Prostate gland (tissue), 2 donors: ENCODE measurements at regions not wholly inside any gene's neighbourhood (a gene's known extent, or its start where the extent isn't known, plus 50 kb on each side); places are given as distances from the start of the nearest gene placed in this dataset.

Experiments
- DNase-seq: peaks from one replicate; pipeline ENCODE4 v3.0.0-alpha.2; 2019; ENCODE audit warnings: low spot score
- H3K27ac ChIP-seq, 2 donors: fragments of 200-600 bp; sonication (generic); 2 replicates each; pipeline ENCODE4 v1.5.1; 2017 to 2019
- H3K27me3 ChIP-seq: fragments of 200-600 bp; sonication (generic); replicated peaks from 2 replicates; pipeline ENCODE4 v1.5.1; 2019; ENCODE audit not compliant: insufficient read depth
- H3K36me3 ChIP-seq, 2 donors: fragments of 200-600 bp; sonication (generic); 1 replicate in 1 of 2; 2 replicates in 1 of 2; pipeline versions ENCODE4 v1.5.1 to v1.8.1; 2017 to 2019
- H3K4me1 ChIP-seq: fragments of 200-600 bp; sonication (generic); replicated peaks from 2 replicates; pipeline ENCODE4 v1.5.1; 2019
- H3K4me3 ChIP-seq, 2 donors: fragments of 200-600 bp; sonication (generic); 2 replicates each; pipeline ENCODE4 v1.5.1; 2017 to 2019
- H3K9me3 ChIP-seq: fragments of 200-600 bp; sonication (generic); 2 replicates; pipeline ENCODE4 v1.5.1; 2017
- POLR2A ChIP-seq: fragments of 450-650 bp; IDR thresholded peaks from one replicate; pipeline ENCODE4 v1.6.1; 2016; ENCODE audit warnings: antibody characterized with exemption, mild to moderate bottlenecking
- POLR2AphosphoS5 ChIP-seq: sonication (generic); formaldehyde crosslinking; IDR thresholded peaks from one replicate; pipeline ENCODE4 v1.6.1; 2017; ENCODE audit warnings: antibody characterized with exemption
- WGBS: methylation state at CpG from one replicate; pipeline ENCODE4 v1.1.5; 2018; 5-methylcytosine and 5-hydroxymethylcytosine counted together
- intact Hi-C: fragments of 100-400 bp; cut with DNase I; formaldehyde crosslinking; loops from one replicate; pipeline ENCODE4 v1.14.2; 2022
- TF ChIP-seq, protein P1 (sequence below), 4 experiments: fragments of 200-600 bp in 2 of 4; fragments of 450-650 bp in 2 of 4; sonication (generic) in 2 of 4; IDR thresholded peaks; 1 replicate in 3 of 4; 2 replicates in 1 of 4; pipeline ENCODE4 v1.5.1; 2016 to 2019; ENCODE audit warnings: antibody characterized with exemption in 4 of 4, mild to moderate bottlenecking in 2 of 4, moderate library complexity in 2 of 4

DNA sequence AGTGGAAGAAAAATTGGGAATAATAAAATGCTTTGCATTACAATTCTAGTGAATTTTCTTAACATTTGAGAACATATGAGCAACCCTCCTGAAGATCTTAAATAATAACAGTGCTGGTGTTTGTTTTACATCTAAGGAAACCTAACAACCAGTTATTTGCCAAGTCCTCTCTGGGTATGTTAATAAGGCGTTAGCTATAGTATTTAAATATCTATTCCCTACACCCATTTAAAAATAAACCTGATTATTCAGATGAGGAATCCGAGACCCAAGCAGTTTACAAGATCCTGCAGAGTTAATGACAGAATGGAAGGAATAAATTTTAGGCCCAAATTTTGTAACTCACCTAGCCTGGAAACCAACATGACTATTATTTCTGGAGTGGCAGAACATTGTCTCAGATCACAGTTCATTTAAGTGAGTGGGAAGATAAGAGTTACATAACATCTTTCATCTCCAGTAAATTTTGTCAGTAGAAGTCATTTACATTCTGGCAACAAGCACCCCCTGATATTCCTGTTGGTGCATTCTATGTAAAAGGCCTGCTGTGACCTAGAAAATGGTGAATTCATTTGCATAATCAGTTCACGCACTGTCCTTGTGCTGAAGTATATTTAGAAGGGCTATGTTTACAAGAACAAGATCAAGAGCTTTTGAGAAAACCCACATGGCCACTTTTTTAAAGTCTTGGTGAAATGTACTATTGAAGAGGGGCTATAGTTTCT lies 148.2 kb downstream of the COX7C start:
- intact Hi-C loops, result no loop called here

DNA sequence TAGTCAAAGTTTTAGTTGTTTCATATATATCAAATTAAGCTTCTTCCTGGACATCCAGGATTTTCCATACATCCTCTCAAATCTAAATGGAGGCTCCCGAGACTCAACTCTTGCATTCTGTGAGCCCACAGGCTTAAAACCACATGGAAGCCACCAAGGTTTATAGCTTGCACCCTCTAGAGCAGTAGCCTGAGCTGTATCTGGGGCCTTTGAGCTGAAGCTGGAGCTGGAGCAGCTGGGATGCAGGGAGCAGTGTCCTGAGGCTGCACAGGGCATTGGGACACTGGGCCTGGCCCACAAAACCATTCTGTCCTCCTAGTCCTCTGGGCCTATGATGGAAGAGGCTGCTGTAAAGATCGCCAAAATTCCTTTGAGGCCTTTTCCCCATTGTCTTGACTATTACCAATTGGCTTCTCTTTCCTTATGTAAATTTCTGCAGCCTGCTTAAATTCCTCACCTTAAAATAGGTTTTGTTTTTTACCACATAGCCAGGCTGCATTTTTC lies 151.0 kb downstream of the COX7C start:
- no peak for DNase-seq
- no peaks in the 10 kb centered on the region for H3K4me1 ChIP-seq
- TF ChIP-seq, protein P1, sequence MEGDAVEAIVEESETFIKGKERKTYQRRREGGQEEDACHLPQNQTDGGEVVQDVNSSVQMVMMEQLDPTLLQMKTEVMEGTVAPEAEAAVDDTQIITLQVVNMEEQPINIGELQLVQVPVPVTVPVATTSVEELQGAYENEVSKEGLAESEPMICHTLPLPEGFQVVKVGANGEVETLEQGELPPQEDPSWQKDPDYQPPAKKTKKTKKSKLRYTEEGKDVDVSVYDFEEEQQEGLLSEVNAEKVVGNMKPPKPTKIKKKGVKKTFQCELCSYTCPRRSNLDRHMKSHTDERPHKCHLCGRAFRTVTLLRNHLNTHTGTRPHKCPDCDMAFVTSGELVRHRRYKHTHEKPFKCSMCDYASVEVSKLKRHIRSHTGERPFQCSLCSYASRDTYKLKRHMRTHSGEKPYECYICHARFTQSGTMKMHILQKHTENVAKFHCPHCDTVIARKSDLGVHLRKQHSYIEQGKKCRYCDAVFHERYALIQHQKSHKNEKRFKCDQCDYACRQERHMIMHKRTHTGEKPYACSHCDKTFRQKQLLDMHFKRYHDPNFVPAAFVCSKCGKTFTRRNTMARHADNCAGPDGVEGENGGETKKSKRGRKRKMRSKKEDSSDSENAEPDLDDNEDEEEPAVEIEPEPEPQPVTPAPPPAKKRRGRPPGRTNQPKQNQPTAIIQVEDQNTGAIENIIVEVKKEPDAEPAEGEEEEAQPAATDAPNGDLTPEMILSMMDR (IDR thresholded peaks at IDR 0.05), result no peak
- TF ChIP-seq POLR2AphosphoS5, result no peak
- TF ChIP-seq POLR2A, result no peak
- no peak overlapping the region for H3K4me3 ChIP-seq
- H3K27ac ChIP-seq, result no peak overlapping the region
- H3K27me3 ChIP-seq, result no peaks in the 10 kb centered on the region
- intact Hi-C loops, result no loop called here
- H3K36me3 ChIP-seq, result no peaks in the 10 kb centered on the region
- H3K9me3 ChIP-seq, result no peaks in the 10 kb centered on the region
- WGBS, result 90% methylated on average over 2 of the region's 2 CpGs

More for the DNA sequence above, 148.2 kb downstream of the COX7C start:
- Histone ChIP-seq H3K36me3 (no peaks in the 10 kb centered on the region), H3K4me1 (no peaks in the 10 kb centered on the region), H3K4me3 (no peak overlapping the region), H3K27me3 (no peaks in the 10 kb centered on the region), H3K9me3 (no peaks in the 10 kb centered on the region), H3K27ac (no peak overlapping the region)
- DNase-seq, result no peak
- TF ChIP-seq POLR2A (no peak), POLR2AphosphoS5 (no peak)
- TF ChIP-seq, protein P1 (IDR thresholded peaks at IDR 0.05), result no peak
- 60% methylated on average over 3 of the region's 3 CpGs for WGBS

DNA sequence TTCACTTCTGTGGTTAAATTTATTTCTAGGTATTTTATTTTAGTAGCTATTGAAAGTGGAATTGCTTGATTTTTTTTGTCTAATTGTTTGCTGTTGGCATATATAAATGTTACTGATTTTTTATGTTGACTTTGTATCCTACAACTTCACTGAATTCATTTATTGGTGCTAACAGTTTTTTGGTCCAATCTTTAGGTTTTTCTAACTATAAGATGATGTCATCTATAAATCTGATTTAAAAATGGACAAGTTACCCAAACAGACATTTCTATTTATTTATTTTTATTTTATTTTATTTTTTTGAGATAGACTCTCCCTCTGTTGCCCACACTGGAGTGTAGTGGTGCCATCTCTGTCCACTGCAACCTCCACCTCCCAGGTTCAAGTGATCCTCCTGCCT lies 162.3 kb downstream of the COX7C start:
- intact Hi-C loops, result no loop called here
- H3K27ac ChIP-seq, result no peak overlapping the region

DNA sequence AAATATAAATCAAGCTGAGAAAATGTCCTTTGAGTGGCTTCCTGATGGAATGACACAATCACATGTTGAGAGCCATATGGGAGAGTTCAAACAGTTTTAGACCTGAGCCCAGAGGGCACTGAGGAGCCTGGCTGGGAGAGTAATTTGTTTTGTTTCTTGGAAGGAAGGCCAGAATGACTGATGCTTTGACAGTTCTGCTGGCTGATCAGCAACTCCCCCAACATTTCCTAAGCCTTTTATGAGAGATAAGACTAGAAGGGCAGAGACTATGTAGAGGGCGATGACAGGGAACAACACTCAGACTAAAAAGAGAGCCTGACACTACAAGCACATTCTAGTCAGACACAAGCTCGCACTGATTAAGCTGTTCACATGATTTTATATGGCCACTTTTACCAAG lies 169.2 kb downstream of the COX7C start:
- 52% methylated on average over 2 of the region's 2 CpGs for WGBS
- no peaks in the 10 kb centered on the region for H3K36me3 ChIP-seq
- no peaks in the 10 kb centered on the region for H3K4me1 ChIP-seq
- no peaks in the 10 kb centered on the region for H3K27me3 ChIP-seq
- intact Hi-C loops, result no loop called here
- DNase-seq, result no peak
- TF ChIP-seq POLR2A (no peak), POLR2AphosphoS5 (no peak)
- TF ChIP-seq, protein P1 (IDR thresholded peaks at IDR 0.05), result no peak
- H3K27ac ChIP-seq, result no peak overlapping the region
- no peaks in the 10 kb centered on the region for H3K9me3 ChIP-seq
- H3K4me3 ChIP-seq, result no peak overlapping the region

More for the DNA sequence above, 162.3 kb downstream of the COX7C start:
- no peak for DNase-seq
- TF ChIP-seq, protein P1 (IDR thresholded peaks at IDR 0.05), result no peak
- no peaks in the 10 kb centered on the region for H3K27me3 ChIP-seq
- H3K4me3 ChIP-seq, result no peak overlapping the region
- no peaks in the 10 kb centered on the region for H3K9me3 ChIP-seq
- H3K4me1 ChIP-seq, result no peaks in the 10 kb centered on the region
- H3K36me3 ChIP-seq, result no peaks in the 10 kb centered on the region

DNA sequence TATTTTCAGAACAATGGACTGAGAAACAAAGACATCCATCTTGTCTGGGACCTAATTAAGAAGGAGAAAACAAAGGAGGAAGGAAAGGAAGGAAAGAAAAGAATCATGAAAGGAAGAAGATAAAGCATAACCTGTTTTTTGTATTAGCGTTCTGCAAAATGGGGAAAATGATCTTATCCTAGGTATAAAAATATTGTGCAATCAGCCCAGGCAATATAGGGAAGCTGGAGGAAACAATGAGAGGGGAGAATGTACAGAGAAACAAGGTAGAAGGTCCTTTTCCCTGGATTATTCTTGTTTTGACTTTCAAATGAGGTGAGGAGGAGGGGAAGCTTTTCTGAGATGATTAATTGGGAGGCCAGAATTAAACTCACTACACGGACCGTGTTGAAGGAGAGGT lies 177.9 kb downstream of the COX7C start:
- 64% methylated on average over 3 of the region's 3 CpGs for WGBS
- TF ChIP-seq, protein P1 (IDR thresholded peaks at IDR 0.05), result no peak
- TF ChIP-seq POLR2A, result no peak
- no peak for TF ChIP-seq POLR2AphosphoS5
- H3K4me3 ChIP-seq, result no peak overlapping the region
- H3K9me3 ChIP-seq, result no peaks in the 10 kb centered on the region
- no peak for DNase-seq
- no peaks in the 10 kb centered on the region for H3K27me3 ChIP-seq
- intact Hi-C loops, result no loop called here
- H3K27ac ChIP-seq, result no peak overlapping the region
- H3K4me1 ChIP-seq, result no peaks in the 10 kb centered on the region
- H3K36me3 ChIP-seq, result no peaks in the 10 kb centered on the region
